ENCODE measurements at regions not wholly inside any gene's neighbourhood (a gene's known extent, or its start where the extent isn't known, plus 50 kb on each side); places are given as distances from the start of the nearest gene placed in this dataset.

- TF ChIP-seq CTCF (IDR thresholded peaks at IDR 0.05; ENCODE audit: insufficient read depth, low read length) (no peak), POLR2AphosphoS5 (IDR thresholded peaks at IDR 0.05; ENCODE audit: low read depth) (no peak), REST (IDR thresholded peaks at IDR 0.05; ENCODE audit: insufficient replicate concordance, low read depth) (no peak), SPI1 (IDR thresholded peaks at IDR 0.05; ENCODE audit: borderline replicate concordance, low read depth) (no peak), GABPA (IDR thresholded peaks at IDR 0.05; ENCODE audit: low read depth) (no peak)
These were observed 153.5 kb upstream of the GOLIM4 start for GRCh38 chr3:168249205-168249549.

Measured in HL-60 (cell line).